ENCODE measurements at regions not wholly inside any gene's neighbourhood (a gene's known extent, or its start where the extent isn't known, plus 50 kb on each side); places are given as distances from the start of the nearest gene placed in this dataset.

GRCh38 chr4:162705130-162705803, 461.4 kb downstream of the NAF1 start:
- no peak for TF ChIP-seq CTCF (IDR thresholded peaks at IDR 0.05)
- TF ChIP-seq POLR2A (IDR thresholded peaks at IDR 0.05): no peak

Data from adrenal gland (tissue), 5 donors.